SKM-1 treated with dmso at 0.1 percent for 144 hours (cell line): ENCODE measurements at regions not wholly inside any gene's neighbourhood (a gene's known extent, or its start where the extent isn't known, plus 50 kb on each side); places are given as distances from the start of the nearest gene placed in this dataset.

ENCODE experiments used
- DNase-seq: peaks from one replicate; lab custom pipeline; 2025; ENCODE audit not compliant: unreplicated experiment; lab: John Stamatoyannopoulos, UW

GRCh38 chr22:49033616-49034015 lies 794.1 kb downstream of the BRD1 start:
- DNase-seq: no peak

- DNase-seq: no peak
These were observed 794.9 kb downstream of the BRD1 start for GRCh38 chr22:49032821-49033220.

- no peak for DNase-seq
These were observed 795.8 kb downstream of the BRD1 start for GRCh38 chr22:49031746-49032330.

GRCh38 chr22:49028111-49028510 lies 799.6 kb downstream of the BRD1 start:
- DNase-seq: no peak

- DNase-seq: no peak
These were observed 800.4 kb downstream of the BRD1 start for GRCh38 chr22:49027368-49027670.

GRCh38 chr22:49026494-49027367 lies 800.9 kb downstream of the BRD1 start:
- DNase-seq: no peak

- no peak for DNase-seq
These were observed 801.7 kb downstream of the BRD1 start for GRCh38 chr22:49025791-49026493.

- no peak for DNase-seq
These were observed 802.8 kb downstream of the BRD1 start for GRCh38 chr22:49024775-49025440.

- DNase-seq: no peak
These were observed 803.5 kb downstream of the BRD1 start for GRCh38 chr22:49023879-49024774.

GRCh38 chr22:49023161-49023878 lies 804.4 kb downstream of the BRD1 start:
- no peak for DNase-seq

- DNase-seq: no peak
These were observed 804.9 kb downstream of the BRD1 start for GRCh38 chr22:49022816-49023160.

GRCh38 chr22:49021926-49022815 lies 805.5 kb downstream of the BRD1 start:
- DNase-seq: no peak

GRCh38 chr22:49021131-49021925 lies 806.3 kb downstream of the BRD1 start:
- no peak for DNase-seq

GRCh38 chr22:49019737-49020713 lies 807.6 kb downstream of the BRD1 start:
- DNase-seq: no peak

GRCh38 chr22:49018601-49019000 lies 809.1 kb downstream of the BRD1 start:
- no peak for DNase-seq

GRCh38 chr22:49017482-49018329 lies 810.0 kb downstream of the BRD1 start:
- DNase-seq: no peak
